GM12864 (cell line): ENCODE measurements at regions not wholly inside any gene's neighbourhood (a gene's known extent, or its start where the extent isn't known, plus 50 kb on each side); places are given as distances from the start of the nearest gene placed in this dataset.

Experiments used
- DNase-seq: peaks from one replicate; pipeline ENCODE4 v3.0.0-alpha.2; 2011; ENCODE audit warnings: low read depth
- H3K4me3 ChIP-seq: 2 replicates; pipeline ENCODE4 v1.5.1; 2011; ENCODE audit warnings: mild to moderate bottlenecking, low read depth, low read length, control low read depth
- CTCF ChIP-seq: IDR thresholded peaks from 2 replicates; pipeline ENCODE4 v1.5.1; 2011; ENCODE audit warnings: low read depth, mild to moderate bottlenecking, moderate library complexity, low read length, control low read depth, inconsistent platforms; ENCODE audit errors: missing control alignments

DNA sequence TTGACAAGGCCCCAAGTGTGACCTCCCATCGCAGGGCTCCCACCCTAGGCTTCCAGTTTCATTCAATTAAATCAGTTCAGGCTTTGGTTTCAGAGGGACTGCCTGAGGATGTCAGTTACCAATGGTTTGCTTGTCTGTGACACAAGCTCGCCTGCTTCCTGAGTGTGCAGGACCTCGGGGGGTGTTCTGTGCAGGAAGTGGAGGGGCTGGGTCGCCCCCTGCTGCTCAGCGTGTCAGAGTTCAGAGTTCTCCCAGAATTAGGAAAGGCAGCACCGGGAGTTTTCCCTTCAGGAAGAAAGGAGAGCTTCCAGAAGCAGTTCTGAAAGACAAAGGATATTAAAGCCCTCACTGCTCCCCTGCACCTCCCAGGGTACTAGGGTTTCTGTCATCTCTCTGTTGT lies 50.8 kb upstream of the TGM3 start:
- no peak for DNase-seq
- TF ChIP-seq CTCF, result no peak
- H3K4me3 ChIP-seq, result no peak overlapping the region

- H3K4me3 ChIP-seq, result no peak overlapping the region
- DNase-seq, result no peak
- TF ChIP-seq CTCF, result no peak
These were observed 50.2 kb upstream of the TGM3 start for GRCh38 chr20:2245637-2246036.
